ENCODE measurements at regions not wholly inside any gene's neighbourhood (a gene's known extent, or its start where the extent isn't known, plus 50 kb on each side); places are given as distances from the start of the nearest gene placed in this dataset.

GRCh38 chr5:164302533-164303235, 797.3 kb downstream of the MAT2B start:
- TF ChIP-seq CTCF (IDR thresholded peaks at IDR 0.05) (no peak), POLR2A (IDR thresholded peaks at IDR 0.05) (no peak)
